ENCODE measurements at regions not wholly inside any gene's neighbourhood (a gene's known extent, or its start where the extent isn't known, plus 50 kb on each side); places are given as distances from the start of the nearest gene placed in this dataset.

DNA sequence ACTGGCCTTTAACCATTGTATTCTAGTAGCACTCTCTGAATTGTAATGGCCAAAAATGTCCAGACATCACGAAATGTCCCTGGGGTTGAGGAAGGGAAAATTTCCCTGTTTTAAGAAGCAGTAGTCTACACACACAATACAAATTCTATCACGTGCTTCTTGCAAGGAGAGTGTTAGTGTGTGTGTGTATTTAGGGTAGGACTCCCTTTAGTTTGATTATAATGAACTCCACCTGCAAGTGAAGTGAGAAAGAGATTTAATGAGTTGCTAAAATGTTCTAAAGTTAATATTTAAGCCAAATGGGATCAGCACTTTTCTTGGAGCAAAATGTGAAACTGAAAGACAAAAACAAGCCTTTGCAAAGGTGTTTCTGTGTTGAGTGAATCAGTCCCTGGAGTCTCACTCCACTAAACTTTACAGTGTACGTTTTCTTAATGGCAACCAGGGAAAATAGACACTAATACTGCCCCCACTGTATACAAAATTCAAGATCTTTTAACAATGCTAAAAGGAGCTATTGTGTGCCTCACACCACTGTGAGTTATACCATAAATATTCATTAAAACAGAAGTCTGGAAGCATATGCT lies 590.3 kb upstream of the TENM4 start:
- TF ChIP-seq EZH2 (IDR thresholded peaks at IDR 0.05; ENCODE audit: borderline replicate concordance) = no peak
- TF ChIP-seq, protein P1, sequence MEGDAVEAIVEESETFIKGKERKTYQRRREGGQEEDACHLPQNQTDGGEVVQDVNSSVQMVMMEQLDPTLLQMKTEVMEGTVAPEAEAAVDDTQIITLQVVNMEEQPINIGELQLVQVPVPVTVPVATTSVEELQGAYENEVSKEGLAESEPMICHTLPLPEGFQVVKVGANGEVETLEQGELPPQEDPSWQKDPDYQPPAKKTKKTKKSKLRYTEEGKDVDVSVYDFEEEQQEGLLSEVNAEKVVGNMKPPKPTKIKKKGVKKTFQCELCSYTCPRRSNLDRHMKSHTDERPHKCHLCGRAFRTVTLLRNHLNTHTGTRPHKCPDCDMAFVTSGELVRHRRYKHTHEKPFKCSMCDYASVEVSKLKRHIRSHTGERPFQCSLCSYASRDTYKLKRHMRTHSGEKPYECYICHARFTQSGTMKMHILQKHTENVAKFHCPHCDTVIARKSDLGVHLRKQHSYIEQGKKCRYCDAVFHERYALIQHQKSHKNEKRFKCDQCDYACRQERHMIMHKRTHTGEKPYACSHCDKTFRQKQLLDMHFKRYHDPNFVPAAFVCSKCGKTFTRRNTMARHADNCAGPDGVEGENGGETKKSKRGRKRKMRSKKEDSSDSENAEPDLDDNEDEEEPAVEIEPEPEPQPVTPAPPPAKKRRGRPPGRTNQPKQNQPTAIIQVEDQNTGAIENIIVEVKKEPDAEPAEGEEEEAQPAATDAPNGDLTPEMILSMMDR (IDR thresholded peaks at IDR 0.05; ENCODE audit: poor library complexity) = no peak
- no peak for TF ChIP-seq EZH2phosphoT487 (IDR thresholded peaks at IDR 0.05; ENCODE audit: low read depth, severe bottlenecking, unreplicated experiment)
